Esophagus muscularis mucosa (tissue), 3 donors: ENCODE measurements at regions not wholly inside any gene's neighbourhood (a gene's known extent, or its start where the extent isn't known, plus 50 kb on each side); places are given as distances from the start of the nearest gene placed in this dataset.

Experiments used
- POLR2A ChIP-seq: fragments of 450-650 bp; IDR thresholded peaks from one replicate; pipeline ENCODE4 v1.6.1; 2017; ENCODE audit warnings: antibody characterized with exemption, moderate library complexity, mild to moderate bottlenecking, low read depth
- TF ChIP-seq, protein P1 (sequence below), 3 experiments: fragments of 200-600 bp in 2 of 3; fragments of 450-650 bp in 1 of 3; sonication (generic) in 2 of 3; IDR thresholded peaks; one replicate each; pipeline ENCODE4 v1.5.1; 2017 to 2019; ENCODE audit warnings: antibody characterized with exemption in 3 of 3, mild to moderate bottlenecking in 2 of 3, moderate library complexity in 1 of 3

DNA sequence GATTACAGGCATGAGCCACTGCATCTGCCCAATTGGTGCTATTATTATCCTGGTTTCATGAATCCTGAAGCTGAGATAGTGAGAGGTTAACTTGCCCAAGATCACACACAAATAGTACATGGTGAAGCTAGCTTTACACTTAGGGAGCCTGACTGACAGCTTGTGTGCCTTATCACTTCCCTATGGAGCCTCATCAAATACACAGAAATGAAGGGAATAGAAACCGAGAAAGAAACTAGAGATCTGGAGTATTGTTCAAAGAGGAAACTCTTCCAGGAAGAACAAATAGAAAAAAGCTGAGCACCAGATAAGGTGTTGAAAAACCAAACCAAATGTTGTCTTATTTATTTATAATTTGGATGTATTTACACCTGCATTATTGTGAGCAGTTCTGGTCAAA, 155.0 kb upstream of the CITED2 start:
- TF ChIP-seq, protein P1, sequence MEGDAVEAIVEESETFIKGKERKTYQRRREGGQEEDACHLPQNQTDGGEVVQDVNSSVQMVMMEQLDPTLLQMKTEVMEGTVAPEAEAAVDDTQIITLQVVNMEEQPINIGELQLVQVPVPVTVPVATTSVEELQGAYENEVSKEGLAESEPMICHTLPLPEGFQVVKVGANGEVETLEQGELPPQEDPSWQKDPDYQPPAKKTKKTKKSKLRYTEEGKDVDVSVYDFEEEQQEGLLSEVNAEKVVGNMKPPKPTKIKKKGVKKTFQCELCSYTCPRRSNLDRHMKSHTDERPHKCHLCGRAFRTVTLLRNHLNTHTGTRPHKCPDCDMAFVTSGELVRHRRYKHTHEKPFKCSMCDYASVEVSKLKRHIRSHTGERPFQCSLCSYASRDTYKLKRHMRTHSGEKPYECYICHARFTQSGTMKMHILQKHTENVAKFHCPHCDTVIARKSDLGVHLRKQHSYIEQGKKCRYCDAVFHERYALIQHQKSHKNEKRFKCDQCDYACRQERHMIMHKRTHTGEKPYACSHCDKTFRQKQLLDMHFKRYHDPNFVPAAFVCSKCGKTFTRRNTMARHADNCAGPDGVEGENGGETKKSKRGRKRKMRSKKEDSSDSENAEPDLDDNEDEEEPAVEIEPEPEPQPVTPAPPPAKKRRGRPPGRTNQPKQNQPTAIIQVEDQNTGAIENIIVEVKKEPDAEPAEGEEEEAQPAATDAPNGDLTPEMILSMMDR (IDR thresholded peaks at IDR 0.05): no peak
- TF ChIP-seq POLR2A: no peak
